ENCODE measurements at regions not wholly inside any gene's neighbourhood (a gene's known extent, or its start where the extent isn't known, plus 50 kb on each side); places are given as distances from the start of the nearest gene placed in this dataset.

DNA sequence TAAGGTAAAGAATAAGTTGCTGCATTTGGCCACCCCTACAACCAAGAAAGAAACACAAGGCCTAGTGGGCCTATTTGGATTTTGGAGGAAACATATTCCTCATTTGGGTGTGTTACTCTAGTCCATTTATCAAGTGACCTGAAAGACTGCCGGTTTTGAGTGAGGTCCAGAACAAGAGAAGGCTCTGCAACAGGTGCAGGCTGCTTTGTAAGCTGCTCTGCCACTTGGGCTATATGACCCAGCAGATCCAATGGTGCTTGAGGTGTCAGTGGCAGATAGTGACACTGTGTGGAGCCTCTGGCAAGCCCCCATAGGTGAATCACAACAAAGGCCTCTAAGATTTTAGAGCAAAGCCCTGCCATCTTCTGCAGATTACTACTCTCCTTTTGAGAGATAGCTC is 491.3 kb downstream of the TAFA4 start:
- H3K4me2 ChIP-seq (ENCODE audit: low read length), result no peak overlapping the region
- H3K27ac ChIP-seq (ENCODE audit: low read depth, low read length, poor library complexity, severe bottlenecking), result no peak overlapping the region
- H2AFZ ChIP-seq (ENCODE audit: low read length), result no peak overlapping the region
- DNase-seq (ENCODE audit: low spot score), result no peak
- no peak for TF ChIP-seq EZH2phosphoT487 (IDR thresholded peaks at IDR 0.05; ENCODE audit: borderline replicate concordance, low read depth, low read length)
- TF ChIP-seq CTCF (conservative IDR thresholded peaks at IDR 0.05; ENCODE audit: low read length), result no peak
- no peaks in the 10 kb centered on the region for H4K20me1 ChIP-seq (ENCODE audit: insufficient read depth, low read length)
- no peaks in the 10 kb centered on the region for H3K36me3 ChIP-seq (ENCODE audit: insufficient read depth, low read length)
- H3K79me2 ChIP-seq (ENCODE audit: insufficient read depth, low read depth, low read length), result no peaks in the 10 kb centered on the region
- H3K4me1 ChIP-seq (ENCODE audit: insufficient read depth, low read length, poor library complexity, severe bottlenecking), result no peaks in the 10 kb centered on the region
- H3K4me3 ChIP-seq (ENCODE audit: low read depth, low read length, poor library complexity, severe bottlenecking), result no peak overlapping the region
- no peaks in the 10 kb centered on the region for H3K9me3 ChIP-seq (ENCODE audit: low read length)
- POLR2A ChIA-PET, result no interaction called here
- intact Hi-C loops (cut with micrococcal nuclease; ENCODE audit: unreplicated experiment), result no loop called here
- CTCF ChIA-PET (ENCODE audit: unreplicated experiment), result no interaction called here
- no TSS peak for BruUV-seq (replicated peaks)
- no peaks in the 10 kb centered on the region for H3K9me2 ChIP-seq (ENCODE audit: insufficient read depth, low read length)

DNA sequence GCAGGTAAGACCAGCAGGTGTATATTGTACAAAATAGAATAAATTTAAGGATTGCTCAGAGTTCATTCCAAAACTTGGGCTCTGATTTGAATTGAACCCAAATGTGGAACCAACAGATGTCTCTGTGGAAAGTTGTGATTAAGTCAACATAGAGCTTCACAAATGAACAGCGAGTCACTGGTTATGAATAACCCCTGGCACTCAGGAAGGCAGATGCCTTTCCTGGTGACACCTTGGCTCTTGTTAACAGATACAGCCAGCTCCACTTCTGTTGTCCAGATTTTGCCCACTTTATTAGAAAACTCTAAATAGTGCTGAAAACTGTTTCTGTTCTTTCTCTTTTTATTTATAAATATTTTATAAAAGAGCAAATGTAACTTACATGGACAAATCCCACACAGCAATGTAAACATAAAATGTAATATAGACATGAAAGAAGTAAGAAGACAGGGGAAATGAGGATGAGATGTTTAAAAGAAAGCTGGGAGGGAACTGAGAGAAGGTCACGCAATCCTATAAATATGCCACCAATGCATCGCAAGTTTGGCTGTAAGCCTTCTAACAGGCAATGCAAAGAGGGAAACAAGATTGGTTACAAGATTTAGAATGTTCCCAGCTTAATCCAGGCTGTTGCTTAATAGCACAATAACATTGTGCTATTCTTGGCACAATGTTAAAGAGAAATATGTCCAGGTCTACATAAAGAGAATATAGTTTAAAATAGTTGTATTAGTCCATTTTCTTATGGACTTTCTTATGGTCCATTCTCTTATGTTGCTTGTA is 495.5 kb downstream of the TAFA4 start:
- no peak overlapping the region for H3K4me2 ChIP-seq (ENCODE audit: low read length)
- no peaks in the 10 kb centered on the region for H3K36me3 ChIP-seq (ENCODE audit: insufficient read depth, low read length)
- no TSS peak for BruUV-seq (replicated peaks)
- H3K4me1 ChIP-seq (ENCODE audit: insufficient read depth, low read length, poor library complexity, severe bottlenecking), result no peaks in the 10 kb centered on the region
- no peaks in the 10 kb centered on the region for H3K9me2 ChIP-seq (ENCODE audit: insufficient read depth, low read length)
- H3K79me2 ChIP-seq (ENCODE audit: insufficient read depth, low read depth, low read length), result no peaks in the 10 kb centered on the region
- no peak for DNase-seq (ENCODE audit: low spot score)
- no peak overlapping the region for H3K4me3 ChIP-seq (ENCODE audit: low read depth, low read length, poor library complexity, severe bottlenecking)
- intact Hi-C loops (cut with micrococcal nuclease; ENCODE audit: unreplicated experiment), result no loop called here
- no peaks in the 10 kb centered on the region for H4K20me1 ChIP-seq (ENCODE audit: insufficient read depth, low read length)
- H3K27ac ChIP-seq (ENCODE audit: low read depth, low read length, poor library complexity, severe bottlenecking), result no peak overlapping the region
- no peak overlapping the region for H2AFZ ChIP-seq (ENCODE audit: low read length)
- CTCF ChIA-PET (ENCODE audit: unreplicated experiment), result no interaction called here
- TF ChIP-seq EZH2phosphoT487 (IDR thresholded peaks at IDR 0.05; ENCODE audit: borderline replicate concordance, low read depth, low read length) (no peak), CTCF (conservative IDR thresholded peaks at IDR 0.05; ENCODE audit: low read length) (no peak)
- H3K9me3 ChIP-seq (ENCODE audit: low read length), result no peaks in the 10 kb centered on the region
- POLR2A ChIA-PET, result no interaction called here

GRCh38 chr3:68428495-68428894 is 503.9 kb downstream of the TAFA4 start:
- intact Hi-C loops (cut with micrococcal nuclease; ENCODE audit: unreplicated experiment), result no loop called here
- no peak overlapping the region for H3K4me2 ChIP-seq (ENCODE audit: low read length)
- DNase-seq (ENCODE audit: low spot score), result no peak
- H2AFZ ChIP-seq (ENCODE audit: low read length), result no peak overlapping the region
- no peak overlapping the region for H3K4me3 ChIP-seq (ENCODE audit: low read depth, low read length, poor library complexity, severe bottlenecking)
- TF ChIP-seq CTCF (conservative IDR thresholded peaks at IDR 0.05; ENCODE audit: low read length) (no peak), EZH2phosphoT487 (IDR thresholded peaks at IDR 0.05; ENCODE audit: borderline replicate concordance, low read depth, low read length) (no peak)
- H4K20me1 ChIP-seq (ENCODE audit: insufficient read depth, low read length), result no peaks in the 10 kb centered on the region
- no peaks in the 10 kb centered on the region for H3K79me2 ChIP-seq (ENCODE audit: insufficient read depth, low read depth, low read length)
- ChIA-PET CTCF (ENCODE audit: unreplicated experiment) (no interaction called here), POLR2A (no interaction called here)
- H3K9me2 ChIP-seq (ENCODE audit: insufficient read depth, low read length), result no peaks in the 10 kb centered on the region
- H3K9me3 ChIP-seq (ENCODE audit: low read length), result no peaks in the 10 kb centered on the region
- H3K36me3 ChIP-seq (ENCODE audit: insufficient read depth, low read length), result no peaks in the 10 kb centered on the region
- H3K27ac ChIP-seq (ENCODE audit: low read depth, low read length, poor library complexity, severe bottlenecking), result no peak overlapping the region
- no peaks in the 10 kb centered on the region for H3K4me1 ChIP-seq (ENCODE audit: insufficient read depth, low read length, poor library complexity, severe bottlenecking)
- BruUV-seq (replicated peaks), result no TSS peak
